Right lobe of liver (tissue), 6 donors: ENCODE measurements at regions not wholly inside any gene's neighbourhood (a gene's known extent, or its start where the extent isn't known, plus 50 kb on each side); places are given as distances from the start of the nearest gene placed in this dataset.

Source experiments
- ATAC-seq, 4 donors: fragments of 200-7000 bp; cut with Tn5 transposase; one replicate each; pipeline ENCODE4 v1.9.1; 2020; ENCODE audit warnings: mild to moderate bottlenecking in 4 of 4, moderate library complexity in 4 of 4
- DNase-seq, 3 donors: peaks; one replicate each; pipeline ENCODE4 v3.0.0-alpha.2; 2020
- H3K27ac ChIP-seq, 3 donors: fragments of 200-600 bp; one replicate each; pipeline ENCODE4 v1.8.0; 2022
- H3K27me3 ChIP-seq, 2 donors: fragments of 200-600 bp; one replicate each; pipeline ENCODE4 v1.8.0; 2022
- H3K36me3 ChIP-seq, 4 donors: fragments of 200-600 bp; sonication (generic) in 1 of 4; one replicate each; pipeline versions ENCODE4 v1.5.1 to v1.8.0; 2017 to 2022; ENCODE audit warnings: control low read depth in 1 of 4
- H3K4me1 ChIP-seq, 4 donors: fragments of 200-600 bp; sonication (generic) in 1 of 4; one replicate each; pipeline versions ENCODE4 v1.5.1 to v1.8.0; 2017 to 2022; ENCODE audit warnings: control low read depth in 1 of 4
- H3K4me3 ChIP-seq, 3 donors: fragments of 200-600 bp; one replicate each; pipeline ENCODE4 v1.8.0; 2022
- H3K9me3 ChIP-seq, 4 donors: fragments of 200-600 bp; sonication (generic) in 1 of 4; one replicate each; pipeline versions ENCODE4 v1.5.1 to v1.8.0; 2017 to 2022; ENCODE audit warnings: control low read depth in 1 of 4
- POLR2A ChIP-seq: fragments of 450-650 bp; IDR thresholded peaks from one replicate; pipeline ENCODE4 v1.6.1; 2017; ENCODE audit warnings: antibody characterized with exemption, mild to moderate bottlenecking
- WGBS: methylation state at CpG from one replicate; pipeline ENCODE4 v1.1.6; 2018; ENCODE audit warnings: low coverage, low lambda C conversion rate; ENCODE audit not compliant: insufficient coverage; ENCODE audit errors: missing lambda C conversion rate; 5-methylcytosine and 5-hydroxymethylcytosine counted together
- intact Hi-C, 2 donors: fragments of 100-400 bp; cut with DNase I; formaldehyde crosslinking; loops; one replicate each; pipeline versions ENCODE4 v1.11.2 to v1.14.1; 2022
- TF ChIP-seq, protein P1 (sequence below), 4 donors: fragments of 200-600 bp in 3 of 4; fragments of 450-650 bp in 1 of 4; IDR thresholded peaks; one replicate each; pipeline versions ENCODE4 v1.5.1 to v1.8.0; 2016 to 2022; ENCODE audit warnings: antibody characterized with exemption in 4 of 4, mild to moderate bottlenecking in 2 of 4
- donor health status: DM: no; HTN: yes; CAD: no.
- donor health status: DM: no; HTN: no; CAD: no.
- donor health status: DM: no; HTN: no; CAD: no.
- donor health status: DM: no; HTN: yes; CAD: no.
- donor health status: DM: no; HTN: yes; CAD: no.

DNA sequence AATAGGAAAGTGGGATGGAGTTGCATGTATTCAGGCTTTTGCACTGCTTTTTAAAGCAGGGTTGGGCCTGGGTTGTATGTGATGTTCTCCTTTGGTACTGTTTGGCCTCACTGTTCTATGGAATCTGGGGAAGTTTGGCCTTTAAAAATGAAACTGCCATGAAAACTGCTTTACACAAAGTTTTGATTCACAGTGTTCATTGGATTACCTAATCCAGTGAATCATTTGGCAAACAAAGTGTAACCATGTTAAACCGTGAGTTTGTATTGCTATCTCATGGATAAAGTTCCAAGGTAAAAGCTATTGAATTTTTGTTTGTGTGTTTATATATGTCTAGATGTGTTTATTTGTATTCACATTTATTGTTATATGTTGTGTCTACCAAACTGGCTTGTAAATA, 1658.6 kb downstream of the OLFM4 start:
- DNase-seq = no peak
- H3K4me1 ChIP-seq = no peaks in the 10 kb centered on the region
- no peaks in the 10 kb centered on the region for H3K36me3 ChIP-seq
- no peak overlapping the region for H3K27ac ChIP-seq
- no peaks in the 10 kb centered on the region for H3K27me3 ChIP-seq
- TF ChIP-seq, protein P1, sequence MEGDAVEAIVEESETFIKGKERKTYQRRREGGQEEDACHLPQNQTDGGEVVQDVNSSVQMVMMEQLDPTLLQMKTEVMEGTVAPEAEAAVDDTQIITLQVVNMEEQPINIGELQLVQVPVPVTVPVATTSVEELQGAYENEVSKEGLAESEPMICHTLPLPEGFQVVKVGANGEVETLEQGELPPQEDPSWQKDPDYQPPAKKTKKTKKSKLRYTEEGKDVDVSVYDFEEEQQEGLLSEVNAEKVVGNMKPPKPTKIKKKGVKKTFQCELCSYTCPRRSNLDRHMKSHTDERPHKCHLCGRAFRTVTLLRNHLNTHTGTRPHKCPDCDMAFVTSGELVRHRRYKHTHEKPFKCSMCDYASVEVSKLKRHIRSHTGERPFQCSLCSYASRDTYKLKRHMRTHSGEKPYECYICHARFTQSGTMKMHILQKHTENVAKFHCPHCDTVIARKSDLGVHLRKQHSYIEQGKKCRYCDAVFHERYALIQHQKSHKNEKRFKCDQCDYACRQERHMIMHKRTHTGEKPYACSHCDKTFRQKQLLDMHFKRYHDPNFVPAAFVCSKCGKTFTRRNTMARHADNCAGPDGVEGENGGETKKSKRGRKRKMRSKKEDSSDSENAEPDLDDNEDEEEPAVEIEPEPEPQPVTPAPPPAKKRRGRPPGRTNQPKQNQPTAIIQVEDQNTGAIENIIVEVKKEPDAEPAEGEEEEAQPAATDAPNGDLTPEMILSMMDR (IDR thresholded peaks at IDR 0.05) = no peak
- TF ChIP-seq POLR2A = no peak
- intact Hi-C loops = no loop called here
- H3K4me3 ChIP-seq = no peak overlapping the region
- WGBS = 35% methylated on average over 1 of the region's 1 CpG
- ATAC-seq = peak in 3 of 4 donors; percentile 24 to 93 (median 63)
- H3K9me3 ChIP-seq = no peaks in the 10 kb centered on the region

DNA sequence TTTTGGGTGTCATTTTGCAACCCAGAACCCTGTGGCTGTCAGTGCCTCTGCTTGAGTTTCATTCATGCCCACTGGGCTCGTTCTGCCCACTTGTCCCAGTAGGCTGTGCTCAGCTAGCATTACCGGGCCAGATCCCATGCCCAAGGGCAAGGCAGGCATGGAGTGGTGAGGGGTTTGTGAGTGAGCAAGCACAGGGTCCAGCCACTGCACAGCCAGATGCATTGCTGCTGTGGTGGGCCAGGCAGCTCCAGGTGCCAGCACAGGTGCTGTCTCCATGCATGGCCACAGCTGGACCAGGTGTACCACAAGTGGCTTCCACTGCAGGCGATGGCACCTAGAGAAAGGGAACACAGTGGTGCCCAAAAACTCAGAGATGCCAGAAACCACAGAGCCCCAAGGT, 1671.2 kb downstream of the OLFM4 start:
- Histone ChIP-seq H3K4me1 (no peaks in the 10 kb centered on the region), H3K27me3 (no peaks in the 10 kb centered on the region), H3K9me3 (no peaks in the 10 kb centered on the region), H3K4me3 (no peak overlapping the region), H3K36me3 (no peaks in the 10 kb centered on the region), H3K27ac (no peak overlapping the region)
- DNase-seq (no peak), ATAC-seq (no peak)
- TF ChIP-seq, protein P1 (IDR thresholded peaks at IDR 0.05) = no peak
- TF ChIP-seq POLR2A = no peak
- WGBS = no CpG with 5 or more reads among the region's 3 CpGs
- intact Hi-C loops = no loop called here

DNA sequence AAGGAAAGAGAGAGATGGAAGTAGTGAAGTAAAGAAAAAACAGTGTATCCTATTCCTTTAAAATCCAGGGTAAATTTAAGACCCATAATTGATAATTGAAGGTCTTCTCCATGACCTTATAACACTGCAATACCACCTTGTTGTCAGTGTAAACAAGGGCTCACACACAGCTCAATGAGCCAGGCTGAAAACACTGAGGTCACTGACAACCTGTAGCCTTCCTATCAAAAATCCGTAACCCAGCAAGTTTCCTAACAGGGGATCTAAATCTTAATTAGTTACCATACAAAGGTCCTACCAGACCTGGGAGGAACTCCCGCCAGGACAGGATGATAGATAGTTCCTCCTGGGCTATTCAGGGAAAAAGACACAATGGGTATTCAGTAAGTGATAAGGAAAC, 1677.1 kb downstream of the OLFM4 start:
- intact Hi-C loops = no loop called here
- 8% methylated on average over 2 of the region's 2 CpGs for WGBS
- H3K27me3 ChIP-seq = no peaks in the 10 kb centered on the region
- ATAC-seq = peak in 1 of 4 donors; percentile 59
- no peak overlapping the region for H3K27ac ChIP-seq
- no peak for TF ChIP-seq POLR2A
- TF ChIP-seq, protein P1 (IDR thresholded peaks at IDR 0.05) = no peak
- H3K4me1 ChIP-seq = no peaks in the 10 kb centered on the region
- H3K36me3 ChIP-seq = no peaks in the 10 kb centered on the region
- H3K4me3 ChIP-seq = no peak overlapping the region
- DNase-seq = no peak
- H3K9me3 ChIP-seq = no peaks in the 10 kb centered on the region

DNA sequence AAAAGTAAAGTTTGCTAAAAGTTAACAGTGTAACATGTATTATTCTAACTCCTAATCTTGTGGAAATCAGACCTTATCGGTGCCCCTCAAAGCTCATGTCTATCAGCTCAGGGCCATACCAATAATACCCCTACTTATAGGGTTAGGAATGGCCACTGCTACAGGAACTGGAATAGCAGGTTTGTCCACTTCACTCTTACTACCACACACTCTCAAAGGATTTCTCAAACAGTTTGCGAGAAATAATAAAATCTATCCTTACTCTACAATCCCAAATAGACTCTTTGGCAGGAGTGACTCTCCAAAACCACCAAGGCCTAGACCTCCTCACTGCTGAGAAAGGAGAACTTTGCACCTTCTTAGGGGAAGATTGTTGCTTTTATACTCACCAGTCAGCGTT, 1677.7 kb downstream of the OLFM4 start:
- no peaks in the 10 kb centered on the region for H3K27me3 ChIP-seq
- intact Hi-C loops = no loop called here
- H3K36me3 ChIP-seq = no peaks in the 10 kb centered on the region
- no peaks in the 10 kb centered on the region for H3K9me3 ChIP-seq
- H3K4me1 ChIP-seq = no peaks in the 10 kb centered on the region
- no peak overlapping the region for H3K27ac ChIP-seq
- ATAC-seq (no peak), DNase-seq (no peak)
- 68% methylated on average over 3 of the region's 3 CpGs for WGBS
- no peak for TF ChIP-seq POLR2A
- TF ChIP-seq, protein P1 (IDR thresholded peaks at IDR 0.05) = no peak
- H3K4me3 ChIP-seq = no peak overlapping the region

DNA sequence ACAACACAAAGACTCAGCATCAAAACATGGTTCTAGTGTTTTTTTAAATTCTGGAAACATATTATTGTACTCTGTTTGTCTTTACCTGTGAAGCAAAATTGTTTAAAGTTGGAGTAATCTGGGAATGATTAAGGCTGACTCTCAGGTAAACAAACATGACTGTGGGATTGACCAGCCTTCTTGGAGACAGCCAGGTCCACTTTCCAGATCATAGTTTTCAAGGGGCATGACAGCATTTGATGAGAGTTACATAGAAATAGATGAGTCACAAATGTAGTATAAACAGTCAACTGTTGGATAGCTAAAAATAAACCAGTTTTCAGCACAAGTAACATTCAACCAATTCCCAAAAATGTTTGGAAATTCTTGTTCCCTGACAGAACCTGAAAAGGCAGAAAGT, 1680.9 kb downstream of the OLFM4 start:
- Histone ChIP-seq H3K27me3 (no peaks in the 10 kb centered on the region), H3K27ac (no peak overlapping the region), H3K9me3 (no peaks in the 10 kb centered on the region), H3K4me3 (no peak overlapping the region), H3K36me3 (no peaks in the 10 kb centered on the region), H3K4me1 (no peaks in the 10 kb centered on the region)
- peak in 1 of 4 donors; percentile 44 for ATAC-seq
- no peak for DNase-seq
- TF ChIP-seq POLR2A = no peak
- TF ChIP-seq, protein P1 (IDR thresholded peaks at IDR 0.05) = no peak
- intact Hi-C loops = no loop called here
